Glutamatergic neuron (in vitro differentiated cells): ENCODE measurements at regions not wholly inside any gene's neighbourhood (a gene's known extent, or its start where the extent isn't known, plus 50 kb on each side); places are given as distances from the start of the nearest gene placed in this dataset.

Experiments
- DNase-seq: peaks from one replicate; pipeline ENCODE4 v3.0.0; 2022
- H3K27ac Mint-ChIP-seq: one replicate; pipeline ENCODE4 v1.8.0; 2020; ENCODE audit warnings: mild to moderate bottlenecking, mixed read lengths, inconsistent platforms; ENCODE audit not compliant: unreplicated experiment
- H3K27me3 Mint-ChIP-seq: one replicate; pipeline ENCODE4 v1.8.0; 2020; ENCODE audit warnings: mild to moderate bottlenecking, moderate library complexity, mixed read lengths, inconsistent platforms; ENCODE audit not compliant: unreplicated experiment
- H3K36me3 Mint-ChIP-seq: one replicate; pipeline ENCODE4 v1.8.0; 2020; ENCODE audit warnings: mild to moderate bottlenecking, mixed read lengths, inconsistent platforms; ENCODE audit not compliant: unreplicated experiment
- H3K4me1 Mint-ChIP-seq: one replicate; pipeline ENCODE4 v1.8.0; 2020; ENCODE audit warnings: mild to moderate bottlenecking, low read depth, mixed read lengths, inconsistent platforms; ENCODE audit not compliant: unreplicated experiment
- H3K4me3 Mint-ChIP-seq: one replicate; pipeline ENCODE4 v1.8.0; 2020; ENCODE audit warnings: mild to moderate bottlenecking, mixed read lengths, inconsistent platforms; ENCODE audit not compliant: unreplicated experiment
- H3K9me3 Mint-ChIP-seq: one replicate; pipeline ENCODE4 v1.8.0; 2020; ENCODE audit warnings: mild to moderate bottlenecking, moderate library complexity, mixed read lengths, inconsistent platforms; ENCODE audit not compliant: unreplicated experiment
- CTCF ChIP-seq: fragments of 200-600 bp; sonication (generic); IDR thresholded peaks from one replicate; pipeline ENCODE4 v1.5.0; 2021; ENCODE audit not compliant: partially characterized antibody, unreplicated experiment

DNA sequence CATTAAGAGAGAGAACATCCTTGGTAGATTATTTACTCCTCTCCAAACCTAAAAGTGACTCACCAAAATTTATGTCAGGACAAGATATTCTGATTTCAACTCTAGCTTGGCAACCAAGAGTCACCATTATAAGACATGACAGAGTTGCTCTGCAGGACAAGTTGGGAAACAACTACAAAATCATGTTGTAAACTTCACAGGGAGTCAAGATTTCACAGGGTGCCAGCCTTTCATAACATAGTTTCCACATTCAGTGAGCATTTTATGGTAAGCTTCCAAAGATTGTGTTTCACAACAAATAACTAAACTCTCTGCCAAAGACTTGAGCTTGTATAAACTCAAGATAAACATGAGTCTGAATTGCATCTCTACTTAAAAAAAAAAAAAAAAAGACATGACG lies 121.0 kb upstream of the DIAPH2 start:
- TF ChIP-seq CTCF: no peak
- DNase-seq: no peak
- Mint-ChIP-seq H3K27me3 (no peaks in the 10 kb centered on the region), H3K36me3 (no peaks in the 10 kb centered on the region), H3K4me1 (no peaks in the 10 kb centered on the region), H3K9me3 (no peaks in the 10 kb centered on the region), H3K4me3 (no peak overlapping the region), H3K27ac (no peak overlapping the region)

DNA sequence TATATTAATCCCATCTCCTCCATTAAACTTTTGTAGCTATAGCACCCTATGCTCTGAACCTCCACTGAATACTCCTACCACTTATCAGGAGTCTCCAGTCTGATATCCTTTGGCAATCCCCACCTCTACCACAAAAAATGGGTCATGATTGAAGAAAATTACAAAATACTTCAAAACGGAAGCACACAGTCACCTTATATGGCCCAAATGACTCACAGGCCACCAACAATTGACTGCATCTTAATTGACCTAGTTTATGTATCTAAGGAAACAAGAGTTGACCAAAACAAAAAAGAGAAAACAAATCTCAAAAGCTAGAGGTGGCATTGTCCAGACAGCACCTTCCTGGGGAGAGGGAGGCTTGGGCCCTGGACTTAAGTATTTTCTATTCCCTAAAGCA lies 120.0 kb upstream of the DIAPH2 start:
- Mint-ChIP-seq H3K36me3 (no peaks in the 10 kb centered on the region), H3K4me3 (no peak overlapping the region), H3K27me3 (no peaks in the 10 kb centered on the region), H3K4me1 (no peaks in the 10 kb centered on the region), H3K27ac (no peak overlapping the region), H3K9me3 (no peaks in the 10 kb centered on the region)
- no peak for DNase-seq
- TF ChIP-seq CTCF: no peak

GRCh38 chrX:96566878-96567277 lies 117.8 kb upstream of the DIAPH2 start:
- no peaks in the 10 kb centered on the region for H3K4me1 Mint-ChIP-seq
- no peaks in the 10 kb centered on the region for H3K36me3 Mint-ChIP-seq
- no peaks in the 10 kb centered on the region for H3K27me3 Mint-ChIP-seq
- no peak for TF ChIP-seq CTCF
- no peak for DNase-seq
- no peak overlapping the region for H3K27ac Mint-ChIP-seq
- no peaks in the 10 kb centered on the region for H3K9me3 Mint-ChIP-seq
- H3K4me3 Mint-ChIP-seq: no peak overlapping the region

- Mint-ChIP-seq H3K27me3 (no peaks in the 10 kb centered on the region), H3K27ac (no peak overlapping the region), H3K4me1 (no peaks in the 10 kb centered on the region)
These were observed 116.6 kb upstream of the DIAPH2 start for GRCh38 chrX:96568071-96568470.

DNA sequence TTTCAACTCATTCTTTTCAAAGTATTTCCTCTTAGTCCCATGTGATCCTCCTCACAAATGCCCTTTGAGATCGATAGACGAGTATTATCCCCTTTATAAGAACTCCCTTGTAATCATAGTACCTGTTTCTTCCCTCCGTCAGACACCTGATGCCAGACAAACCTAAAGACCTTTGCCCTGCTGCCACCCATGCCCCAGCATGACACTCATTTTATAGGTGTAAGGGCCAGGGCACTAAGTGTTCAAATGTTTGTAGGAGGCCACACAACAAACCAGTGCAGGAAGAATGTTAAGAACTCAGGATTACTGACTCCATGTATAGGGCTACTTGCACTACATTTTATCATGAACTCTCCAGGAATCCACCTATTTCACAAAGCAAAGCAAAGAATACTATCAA lies 115.6 kb upstream of the DIAPH2 start:
- Mint-ChIP-seq H3K27ac (no peak overlapping the region), H3K9me3 (no peaks in the 10 kb centered on the region), H3K4me3 (no peak overlapping the region), H3K36me3 (no peaks in the 10 kb centered on the region), H3K27me3 (no peaks in the 10 kb centered on the region), H3K4me1 (no peaks in the 10 kb centered on the region)
- TF ChIP-seq CTCF: no peak
- no peak for DNase-seq

More at GRCh38 chrX:96568071-96568470, 116.6 kb upstream of the DIAPH2 start:
- DNase-seq: no peak
- no peaks in the 10 kb centered on the region for H3K9me3 Mint-ChIP-seq
- no peaks in the 10 kb centered on the region for H3K36me3 Mint-ChIP-seq
- H3K4me3 Mint-ChIP-seq: no peak overlapping the region
- TF ChIP-seq CTCF: no peak
